ENCODE measurements at regions not wholly inside any gene's neighbourhood (a gene's known extent, or its start where the extent isn't known, plus 50 kb on each side); places are given as distances from the start of the nearest gene placed in this dataset.

DNA sequence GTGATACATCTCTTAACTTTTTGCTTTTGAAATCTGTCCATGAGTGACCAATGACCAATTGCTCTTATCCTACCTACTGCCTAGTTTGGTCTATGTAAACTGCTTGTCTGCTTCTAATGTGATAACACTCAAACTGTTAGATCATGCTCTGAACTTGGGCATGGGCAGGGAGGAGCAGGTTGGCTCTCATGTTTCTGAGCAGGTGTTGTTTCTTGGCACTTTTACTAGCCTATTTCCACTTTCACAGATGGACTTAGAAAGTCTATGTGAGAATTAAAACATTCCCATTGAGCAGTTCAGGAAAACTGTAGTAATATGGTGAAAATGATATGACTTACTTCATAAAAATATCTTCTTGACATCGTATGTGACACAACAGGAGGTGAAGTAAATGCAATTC is 538.4 kb downstream of the HACE1 start:
- DNase-seq (ENCODE audit: low read depth) = no peak

- DNase-seq (ENCODE audit: low read depth) = no peak
Observed at GRCh38 chr6:104320896-104321295, 538.8 kb downstream of the HACE1 start.

DNA sequence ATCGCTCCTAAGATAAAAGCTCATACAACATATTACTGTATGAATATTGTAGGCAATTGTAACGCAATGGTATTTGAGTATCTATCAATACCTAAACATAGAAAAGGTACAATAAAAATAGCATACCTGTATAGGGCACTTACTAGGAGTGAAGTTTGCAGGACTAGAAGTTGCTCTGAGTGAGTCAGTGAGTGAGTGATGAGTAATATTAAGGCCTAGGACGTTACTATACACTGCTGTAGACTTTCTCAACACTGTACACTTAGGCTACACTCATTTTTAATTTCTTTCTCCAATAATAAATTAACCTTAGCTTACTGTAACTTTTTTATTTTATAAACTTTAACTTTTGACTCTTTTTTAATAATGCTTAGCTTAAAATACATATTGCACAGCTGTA is 546.9 kb downstream of the HACE1 start:
- DNase-seq (ENCODE audit: low read depth) = no peak

GRCh38 chr6:104306211-104306610 is 553.5 kb downstream of the HACE1 start:
- no peak for DNase-seq (ENCODE audit: low read depth)

GRCh38 chr6:104305206-104305605 is 554.5 kb downstream of the HACE1 start:
- DNase-seq (ENCODE audit: low read depth) = no peak

GRCh38 chr6:104301951-104302350 is 557.8 kb downstream of the HACE1 start:
- DNase-seq (ENCODE audit: low read depth) = no peak

DNA sequence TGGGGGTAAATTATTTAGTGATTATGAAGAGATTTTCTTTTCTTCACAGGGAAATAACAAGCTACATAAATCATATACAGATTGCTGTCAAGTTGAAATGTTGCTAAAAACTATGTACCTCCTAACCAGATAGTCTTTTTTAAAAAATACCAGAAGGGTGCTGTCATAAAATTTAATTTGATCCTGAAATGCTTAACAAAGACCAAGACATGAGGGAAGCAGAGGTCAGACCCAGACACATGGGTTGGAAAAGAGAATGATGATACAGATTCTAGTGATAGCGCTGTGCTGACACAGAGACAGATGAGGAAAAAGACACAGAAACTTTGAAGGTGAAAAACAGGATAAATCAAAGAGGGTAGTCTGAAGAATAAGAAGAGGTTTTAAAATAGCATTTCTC is 573.1 kb downstream of the HACE1 start:
- no peak for DNase-seq (ENCODE audit: low read depth)

DNA sequence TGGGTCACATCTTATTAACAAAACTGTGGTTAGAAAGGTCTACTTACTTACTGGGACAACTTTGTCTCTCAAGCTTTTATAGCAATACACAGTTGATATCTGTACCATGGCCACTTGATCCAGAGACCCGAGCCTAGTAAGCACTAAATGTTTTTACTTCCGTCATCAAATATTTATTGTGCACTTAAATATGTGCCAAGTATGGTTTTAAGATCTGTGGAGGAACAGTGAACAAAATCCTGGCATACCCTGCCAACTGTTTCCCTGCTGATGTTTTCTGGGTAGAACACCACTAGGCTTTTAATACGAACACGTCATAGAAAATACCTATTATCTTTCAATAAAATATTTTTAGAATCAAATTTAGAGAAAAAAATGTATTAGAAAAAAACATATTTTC is 574.8 kb downstream of the HACE1 start:
- no peak for DNase-seq (ENCODE audit: low read depth)

GRCh38 chr6:104282581-104282980 is 577.1 kb downstream of the HACE1 start:
- no peak for DNase-seq (ENCODE audit: low read depth)

GRCh38 chr6:104281370-104281769 is 578.3 kb downstream of the HACE1 start:
- no peak for DNase-seq (ENCODE audit: low read depth)

- DNase-seq (ENCODE audit: low read depth) = no peak
Observed at GRCh38 chr6:104268389-104268788, 591.3 kb downstream of the HACE1 start.

GRCh38 chr6:104266922-104267321 is 592.8 kb downstream of the HACE1 start:
- no peak for DNase-seq (ENCODE audit: low read depth)

- no peak for DNase-seq (ENCODE audit: low read depth)
Observed at GRCh38 chr6:104256646-104257045, 603.1 kb downstream of the HACE1 start.

DNA sequence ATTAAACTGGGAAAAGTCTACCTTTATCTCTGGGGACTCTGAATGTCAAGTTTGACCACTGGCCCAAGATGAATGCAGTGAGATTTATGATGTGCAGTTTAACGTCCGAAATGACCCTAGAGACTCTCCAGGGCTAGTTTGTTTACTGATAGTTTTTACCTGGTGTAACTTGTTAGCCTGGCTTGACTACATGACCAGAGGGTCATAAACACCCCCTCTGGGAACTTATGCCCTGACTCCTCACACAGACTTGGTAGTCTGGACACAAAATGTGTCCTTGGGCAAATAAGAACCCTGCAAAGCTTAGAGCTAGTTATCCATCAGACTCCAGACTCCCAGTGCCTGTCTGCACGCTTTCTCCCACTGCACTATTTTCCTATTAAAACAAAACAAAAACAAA is 606.5 kb downstream of the HACE1 start:
- DNase-seq (ENCODE audit: low read depth) = no peak

DNA sequence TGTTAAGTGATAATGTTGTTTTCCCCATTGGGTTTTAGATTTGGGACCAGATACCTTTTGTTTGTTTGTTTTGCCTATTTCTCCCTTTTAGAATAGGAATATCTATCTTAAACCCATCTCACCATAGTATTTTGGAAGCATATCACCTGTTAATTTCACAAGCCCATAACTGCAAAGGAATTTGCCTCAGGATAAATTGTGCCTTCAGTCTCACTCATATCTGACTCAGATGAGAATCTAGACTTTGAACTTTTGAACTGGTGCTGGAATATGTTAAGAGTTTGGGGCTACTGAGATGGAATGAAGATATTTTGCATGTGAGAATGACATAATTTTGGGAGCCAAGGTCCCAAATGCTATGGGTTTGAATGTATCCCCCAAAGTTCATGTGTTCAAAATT is 607.4 kb downstream of the HACE1 start:
- DNase-seq (ENCODE audit: low read depth) = no peak

DNA sequence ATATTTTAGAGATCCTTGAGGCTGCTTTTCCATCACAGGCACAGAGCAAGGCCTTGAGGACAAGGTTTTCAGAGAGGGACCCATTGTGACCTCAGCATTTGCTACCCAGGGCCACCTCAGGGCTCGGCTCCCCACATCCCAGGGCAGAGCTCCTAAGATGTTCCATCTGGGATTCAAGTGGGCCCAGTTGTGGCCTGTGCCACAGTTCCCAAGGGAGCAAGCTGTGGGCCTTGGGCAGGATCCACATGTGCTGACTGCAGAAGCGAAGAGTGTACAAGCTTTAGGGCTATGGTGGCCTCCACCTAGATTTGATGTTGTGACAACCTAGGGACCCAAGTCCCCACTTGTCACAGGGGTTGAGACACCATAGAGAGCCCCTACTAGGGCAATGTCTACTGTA is 608.1 kb downstream of the HACE1 start:
- no peak for DNase-seq (ENCODE audit: low read depth)

DNA sequence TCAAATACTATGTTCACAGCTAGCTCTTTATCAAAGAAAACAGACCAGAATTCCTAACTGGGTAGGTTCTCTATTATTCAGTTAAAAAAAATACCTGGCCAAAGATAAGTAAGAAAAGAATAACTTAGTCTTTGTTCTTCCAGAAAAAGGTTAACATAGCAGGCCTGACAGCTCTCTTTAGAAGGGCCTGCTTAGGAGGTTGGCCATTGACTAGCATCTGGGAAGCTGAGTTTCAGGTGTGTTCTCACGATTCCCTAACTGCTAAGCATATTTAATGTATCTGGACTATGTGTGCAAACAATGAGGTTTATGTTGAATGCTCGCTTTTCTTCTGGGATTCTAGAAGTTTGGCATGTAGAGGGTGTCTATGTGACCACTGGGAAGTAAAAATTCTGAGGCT is 618.9 kb downstream of the HACE1 start:
- no peak for DNase-seq (ENCODE audit: low read depth)

DNA sequence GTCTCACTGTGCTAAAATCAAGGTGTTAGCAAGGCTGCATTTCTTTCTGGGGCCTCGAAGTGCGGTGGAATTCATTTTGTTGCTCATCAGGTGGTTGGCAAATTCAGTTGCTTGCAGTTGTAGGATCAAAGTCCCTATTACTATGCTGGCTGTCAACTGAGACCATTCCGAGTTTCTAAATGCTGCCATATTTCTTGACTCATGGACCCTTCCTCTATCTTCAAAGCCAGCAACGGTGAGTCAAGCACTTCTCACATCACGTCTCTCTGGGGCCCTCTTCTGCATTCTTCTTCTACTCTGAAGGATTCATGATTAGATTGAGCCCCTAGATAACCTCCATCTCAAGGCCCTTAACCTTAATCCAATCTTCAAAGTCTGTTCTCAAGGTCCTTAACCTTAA is 619.7 kb downstream of the HACE1 start:
- no peak for DNase-seq (ENCODE audit: low read depth)

DNA sequence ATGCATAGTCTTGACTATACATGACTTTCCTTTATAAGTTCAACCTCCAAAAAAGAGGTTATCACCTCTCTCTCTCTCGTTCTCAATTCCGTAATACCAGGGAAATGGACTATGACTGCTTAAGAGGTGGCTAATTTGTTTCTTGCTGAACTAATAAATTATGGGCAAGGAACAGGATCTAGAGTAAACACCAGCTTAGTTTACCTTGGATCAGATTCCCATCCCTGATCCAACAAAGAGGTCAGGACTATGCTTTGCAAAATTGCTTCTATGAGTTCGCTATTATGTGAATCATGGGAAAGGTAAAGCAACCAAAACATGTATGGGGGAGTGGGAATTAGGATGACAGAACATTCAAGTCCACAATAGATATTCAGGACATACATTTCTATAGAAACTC is 630.7 kb downstream of the HACE1 start:
- DNase-seq (ENCODE audit: low read depth) = no peak

DNA sequence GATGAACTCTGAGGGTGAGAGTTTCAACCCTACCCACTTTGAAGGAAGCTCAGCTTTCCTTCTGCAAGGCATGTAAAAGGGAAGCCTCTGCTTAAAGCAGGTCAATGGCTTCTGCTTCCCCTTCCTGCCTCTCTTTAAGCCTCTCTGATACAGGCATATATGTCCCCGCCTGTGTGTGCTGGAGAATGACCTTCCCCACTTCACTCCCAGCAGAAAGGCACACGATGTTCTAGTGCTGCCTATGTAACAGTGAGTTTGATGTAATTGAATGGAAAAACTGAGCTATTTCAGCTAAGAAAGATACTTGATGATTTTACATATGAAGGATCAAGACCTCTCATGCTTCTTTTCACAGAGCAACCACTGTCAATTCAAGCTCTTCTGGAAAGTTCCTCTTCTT is 632.2 kb downstream of the HACE1 start:
- DNase-seq (ENCODE audit: low read depth) = no peak

GRCh38 chr6:104226790-104227446 is 632.8 kb downstream of the HACE1 start:
- DNase-seq (ENCODE audit: low read depth) = no peak

- peak; percentile 34 for DNase-seq (ENCODE audit: low read depth)
Observed at GRCh38 chr6:104218116-104218515, 641.6 kb downstream of the HACE1 start.

GRCh38 chr6:104214901-104215300 is 644.8 kb downstream of the HACE1 start:
- peak; percentile 0 for DNase-seq (ENCODE audit: low read depth)

GRCh38 chr6:104212977-104213668 is 646.6 kb downstream of the HACE1 start:
- DNase-seq (ENCODE audit: low read depth) = no peak
